SH-SY5Y (cell line): ENCODE measurements at regions not wholly inside any gene's neighbourhood (a gene's known extent, or its start where the extent isn't known, plus 50 kb on each side); places are given as distances from the start of the nearest gene placed in this dataset.

ENCODE experiments used
- GATA2 ChIP-seq: IDR thresholded peaks from 2 replicates; pipeline ENCODE4 v1.6.1; 2011; ENCODE audit warnings: mild to moderate bottlenecking, low read depth, low read length
- GATA3 ChIP-seq: IDR thresholded peaks from 2 replicates; pipeline ENCODE4 v1.6.1; 2011; ENCODE audit warnings: low read depth, mild to moderate bottlenecking, low read length, moderate library complexity

DNA sequence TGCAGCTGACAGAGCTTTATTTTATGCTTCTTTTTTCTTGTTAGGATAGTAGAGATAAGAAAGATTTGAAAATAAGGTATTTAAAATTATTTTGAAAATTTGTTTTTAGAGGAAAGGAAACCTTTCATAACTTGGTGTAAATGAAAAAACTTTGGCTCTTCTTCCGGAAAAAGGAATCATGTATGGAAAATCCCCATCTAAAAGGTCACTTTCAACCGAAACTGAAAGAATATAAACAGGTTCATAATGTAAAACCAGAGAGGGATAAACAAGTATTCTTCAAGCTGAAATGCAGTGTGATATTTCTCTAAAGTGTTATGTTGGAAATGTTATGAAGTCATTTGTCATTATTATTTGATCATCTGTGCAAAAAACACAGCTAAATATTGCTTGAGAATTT, 246.8 kb downstream of the NFKBIZ start:
- no peak for TF ChIP-seq GATA2
- no peak for TF ChIP-seq GATA3
